ENCODE measurements at regions not wholly inside any gene's neighbourhood (a gene's known extent, or its start where the extent isn't known, plus 50 kb on each side); places are given as distances from the start of the nearest gene placed in this dataset.

- ChIA-PET CTCF (interaction anchor here (0.8 to 1.5 kb wide), 2 partner anchors 20 to 461 kb away, joined by 3 to 4 read pairs; no protein-coding TSS in a partner anchor), POLR2A (interaction anchor here (1.5 kb wide), 2 partner anchors 9 to 11 kb away, joined by 3 to 8 read pairs; no protein-coding TSS in a partner anchor)
- no peak for DNase-seq (ENCODE audit: low spot score)
- Mint-ChIP-seq H3K36me3 (no peaks in the 10 kb centered on the region), H3K27ac (no peak overlapping the region), H3K9me3 (no peaks in the 10 kb centered on the region), H3K27me3 (ENCODE audit: low read depth) (peaks cover 4% of the 10 kb centered on the region), H3K4me1 (peaks cover 24% of the 10 kb centered on the region), H3K4me3 (no peak overlapping the region)
- TF ChIP-seq CTCF (IDR thresholded peaks at IDR 0.05) (no peak), FOXP4 (CRISPR knock-in tag; IDR thresholded peaks at IDR 0.05) (no peak), ZNF317 (CRISPR knock-in tag; IDR thresholded peaks at IDR 0.05; ENCODE audit: borderline replicate concordance, low read depth) (no peak), EMX1 (CRISPR knock-in tag; IDR thresholded peaks at IDR 0.05) (no peak), ARID4B (CRISPR knock-in tag; IDR thresholded peaks at IDR 0.05; ENCODE audit: borderline replicate concordance) (no peak), NFYB (CRISPR knock-in tag; conservative IDR thresholded peaks at IDR 0.05; ENCODE audit: low read depth) (no peak), FOXK1 (CRISPR knock-in tag; IDR thresholded peaks at IDR 0.05) (no peak)
- no peak for ATAC-seq
These were observed 63.8 kb upstream of the OPCML start for GRCh38 chr11:133595998-133596590.

GRCh38 chr11:133593036-133593435 is 60.7 kb upstream of the OPCML start:
- no peak overlapping the region for H3K27ac Mint-ChIP-seq
- TF ChIP-seq ZNF425 (CRISPR knock-in tag; conservative IDR thresholded peaks at IDR 0.05) (no peak), ZNF423 (CRISPR knock-in tag; IDR thresholded peaks at IDR 0.05) (no peak), ZNF232 (CRISPR knock-in tag; IDR thresholded peaks at IDR 0.05) (no peak)
- H3K4me3 Mint-ChIP-seq, result no peak overlapping the region
- DNase-seq (ENCODE audit: low spot score) (no peak), ATAC-seq (no peak)
- ChIA-PET POLR2A (no interaction called here), CTCF (no interaction called here)
- no peaks in the 10 kb centered on the region for H3K36me3 Mint-ChIP-seq
- H3K4me1 Mint-ChIP-seq, result peaks cover 6% of the 10 kb centered on the region
- H3K9me3 Mint-ChIP-seq, result no peaks in the 10 kb centered on the region
- H3K27me3 Mint-ChIP-seq (ENCODE audit: low read depth), result peaks cover 4% of the 10 kb centered on the region; the same call in 1 of the 2 replicates

GRCh38 chr11:133586903-133587517 is 54.7 kb upstream of the OPCML start:
- POLR2A ChIA-PET, result no interaction called here
- Mint-ChIP-seq H3K9me3 (peaks cover 14% of the 10 kb centered on the region), H3K36me3 (no peaks in the 10 kb centered on the region), H3K27me3 (ENCODE audit: low read depth) (no peaks in the 10 kb centered on the region; the same call in 1 of the 2 replicates), H3K4me1 (peaks cover 4% of the 10 kb centered on the region; the same call in 1 of the 2 replicates), H3K4me3 (no peak overlapping the region), H3K27ac (no peak overlapping the region)
- DNase-seq (ENCODE audit: low spot score) (no peak), ATAC-seq (no peak)
- CTCF ChIA-PET, result no interaction called here
- no peak for TF ChIP-seq NR3C1 (CRISPR knock-in tag; conservative IDR thresholded peaks at IDR 0.05; ENCODE audit: low read depth)
- TF ChIP-seq MYBL2 (CRISPR knock-in tag; IDR thresholded peaks at IDR 0.05), result no peak
- no peak for TF ChIP-seq STAT6 (CRISPR knock-in tag; conservative IDR thresholded peaks at IDR 0.05; ENCODE audit: low read depth)
- no peak for TF ChIP-seq NR1H2 (CRISPR knock-in tag; IDR thresholded peaks at IDR 0.05)
- TF ChIP-seq ATF3 (CRISPR knock-in tag; conservative IDR thresholded peaks at IDR 0.05), result no peak
- no peak for TF ChIP-seq KAT7 (CRISPR knock-in tag; IDR thresholded peaks at IDR 0.05; ENCODE audit: borderline replicate concordance)
- TF ChIP-seq ZNF317 (CRISPR knock-in tag; IDR thresholded peaks at IDR 0.05; ENCODE audit: borderline replicate concordance, low read depth), result no peak
